Effector CD8-positive, alpha-beta T cell (primary cell): ENCODE measurements at regions not wholly inside any gene's neighbourhood (a gene's known extent, or its start where the extent isn't known, plus 50 kb on each side); places are given as distances from the start of the nearest gene placed in this dataset.
"Not testable (repeated sequence)": the region's sequence is repeated elsewhere in the genome, so short reads cannot be mapped to it uniquely, and the experiment has no call there.

ENCODE experiments used
- DNase-seq: peaks from one replicate; lab custom pipeline; 2025; lab: John Stamatoyannopoulos, UW

- DNase-seq: no peak
Measured at GRCh38 chr2:44051593-44052347, 56.0 kb upstream of the LRPPRC start.

GRCh38 chr2:44052584-44052983, 56.8 kb upstream of the LRPPRC start:
- no peak for DNase-seq

- DNase-seq: no peak
Measured at GRCh38 chr2:44053052-44053451, 57.3 kb upstream of the LRPPRC start.

- no peak for DNase-seq
Measured at GRCh38 chr2:44053456-44053855, 57.7 kb upstream of the LRPPRC start.

- DNase-seq: no peak
Measured at GRCh38 chr2:44055229-44055628, 59.4 kb upstream of the LRPPRC start.

GRCh38 chr2:44055664-44056063, 59.9 kb upstream of the LRPPRC start:
- no peak for DNase-seq

GRCh38 chr2:44056947-44057346, 61.2 kb upstream of the LRPPRC start:
- DNase-seq: no peak

GRCh38 chr2:44060286-44060685, 64.5 kb upstream of the LRPPRC start:
- not testable (repeated sequence) for DNase-seq

GRCh38 chr2:44060990-44061389, 65.2 kb upstream of the LRPPRC start:
- DNase-seq: no peak

GRCh38 chr2:44061469-44061868, 65.7 kb upstream of the LRPPRC start:
- no peak for DNase-seq

- DNase-seq: no peak
Measured at GRCh38 chr2:44061876-44062275, 66.1 kb upstream of the LRPPRC start.

- no peak for DNase-seq
Measured at GRCh38 chr2:44063033-44063432, 67.2 kb upstream of the LRPPRC start.

- DNase-seq: not testable (repeated sequence)
Measured at GRCh38 chr2:44064281-44064680, 68.5 kb upstream of the LRPPRC start.

GRCh38 chr2:44067012-44067790, 71.4 kb upstream of the LRPPRC start:
- not testable (repeated sequence) for DNase-seq

- DNase-seq: not testable (repeated sequence)
Measured at GRCh38 chr2:44067791-44068181, 72.0 kb upstream of the LRPPRC start.

- no peak for DNase-seq
Measured at GRCh38 chr2:44071454-44072046, 75.8 kb upstream of the LRPPRC start.

GRCh38 chr2:44073667-44074066, 77.9 kb upstream of the LRPPRC start:
- not testable (repeated sequence) for DNase-seq

GRCh38 chr2:44074795-44075194, 79.0 kb upstream of the LRPPRC start:
- DNase-seq: not testable (repeated sequence)

GRCh38 chr2:44075541-44075940, 79.8 kb upstream of the LRPPRC start:
- no peak for DNase-seq

GRCh38 chr2:44077942-44078511, 82.2 kb upstream of the LRPPRC start:
- DNase-seq: no peak

GRCh38 chr2:44079686-44080085, 83.9 kb upstream of the LRPPRC start:
- no peak for DNase-seq

- DNase-seq: no peak
Measured at GRCh38 chr2:44083054-44083453, 85.6 kb upstream of the PPM1B start.

- DNase-seq: no peak
Measured at GRCh38 chr2:44084850-44085249, 83.8 kb upstream of the PPM1B start.
